Suprapubic skin (tissue), 4 donors: ENCODE measurements at regions not wholly inside any gene's neighbourhood (a gene's known extent, or its start where the extent isn't known, plus 50 kb on each side); places are given as distances from the start of the nearest gene placed in this dataset.

Experiments
- DNase-seq, 2 donors: peaks; one replicate each; pipeline ENCODE4 v3.0.0-alpha.2; 2019; ENCODE audit warnings: low spot score in 2 of 2
- H3K27ac ChIP-seq: fragments of 200-600 bp; sonication (generic); one replicate; pipeline ENCODE4 v1.5.1; 2019
- H3K27me3 ChIP-seq: fragments of 200-600 bp; sonication (generic); one replicate; pipeline ENCODE4 v1.5.1; 2019
- H3K36me3 ChIP-seq: fragments of 200-600 bp; sonication (generic); one replicate; pipeline ENCODE4 v1.5.1; 2019
- H3K4me1 ChIP-seq: fragments of 200-600 bp; sonication (generic); one replicate; pipeline ENCODE4 v1.5.1; 2019
- H3K4me3 ChIP-seq: fragments of 200-600 bp; sonication (generic); one replicate; pipeline ENCODE4 v1.5.1; 2019; ENCODE audit warnings: mild to moderate bottlenecking
- H3K9me3 ChIP-seq: fragments of 200-600 bp; sonication (generic); one replicate; pipeline ENCODE4 v1.5.1; 2019
- EP300 ChIP-seq: sonication (generic); formaldehyde crosslinking; IDR thresholded peaks from one replicate; pipeline ENCODE4 v1.6.1; 2017; ENCODE audit warnings: antibody characterized with exemption
- POLR2A ChIP-seq, 2 donors: fragments of 450-650 bp; IDR thresholded peaks; one replicate each; pipeline ENCODE4 v1.6.1; 2017; ENCODE audit warnings: antibody characterized with exemption in 2 of 2, mild to moderate bottlenecking in 2 of 2, moderate library complexity in 2 of 2
- POLR2AphosphoS5 ChIP-seq, 3 donors: sonication (generic); formaldehyde crosslinking; IDR thresholded peaks; one replicate each; pipeline ENCODE4 v1.6.1; 2017; ENCODE audit warnings: antibody characterized with exemption in 3 of 3
- WGBS: methylation state at CpG from one replicate; pipeline ENCODE4 v1.1.5; 2018; 5-methylcytosine and 5-hydroxymethylcytosine counted together
- TF ChIP-seq, protein P1 (sequence below), 2 donors: fragments of 200-600 bp in 1 of 2; fragments of 450-650 bp in 1 of 2; sonication (generic) in 1 of 2; IDR thresholded peaks; one replicate each; pipeline ENCODE4 v1.5.1; 2016 to 2019; ENCODE audit warnings: antibody characterized with exemption in 2 of 2, mild to moderate bottlenecking in 1 of 2, moderate library complexity in 1 of 2

DNA sequence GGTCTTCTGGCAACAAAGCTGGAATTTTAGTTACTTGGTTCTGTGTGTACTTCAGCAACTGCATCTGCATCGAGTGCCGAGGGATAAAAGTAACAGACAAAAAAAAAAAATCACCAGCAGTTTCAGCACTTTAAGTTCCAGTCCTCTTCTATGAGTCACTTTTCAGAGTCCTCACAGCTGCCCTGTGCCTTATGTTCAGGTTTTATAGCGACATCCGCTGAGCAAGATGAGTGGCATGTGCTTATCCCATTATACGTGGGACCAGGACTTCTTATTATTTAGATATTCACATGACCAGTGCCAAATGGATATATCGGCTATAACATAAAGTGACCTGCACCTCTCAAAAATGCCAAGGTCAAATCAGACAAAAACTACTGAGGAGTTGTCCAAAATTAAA is 242.9 kb downstream of the FOXA2 start:
- H3K36me3 ChIP-seq, result no peaks in the 10 kb centered on the region
- no peak overlapping the region for H3K4me3 ChIP-seq
- TF ChIP-seq, protein P1, sequence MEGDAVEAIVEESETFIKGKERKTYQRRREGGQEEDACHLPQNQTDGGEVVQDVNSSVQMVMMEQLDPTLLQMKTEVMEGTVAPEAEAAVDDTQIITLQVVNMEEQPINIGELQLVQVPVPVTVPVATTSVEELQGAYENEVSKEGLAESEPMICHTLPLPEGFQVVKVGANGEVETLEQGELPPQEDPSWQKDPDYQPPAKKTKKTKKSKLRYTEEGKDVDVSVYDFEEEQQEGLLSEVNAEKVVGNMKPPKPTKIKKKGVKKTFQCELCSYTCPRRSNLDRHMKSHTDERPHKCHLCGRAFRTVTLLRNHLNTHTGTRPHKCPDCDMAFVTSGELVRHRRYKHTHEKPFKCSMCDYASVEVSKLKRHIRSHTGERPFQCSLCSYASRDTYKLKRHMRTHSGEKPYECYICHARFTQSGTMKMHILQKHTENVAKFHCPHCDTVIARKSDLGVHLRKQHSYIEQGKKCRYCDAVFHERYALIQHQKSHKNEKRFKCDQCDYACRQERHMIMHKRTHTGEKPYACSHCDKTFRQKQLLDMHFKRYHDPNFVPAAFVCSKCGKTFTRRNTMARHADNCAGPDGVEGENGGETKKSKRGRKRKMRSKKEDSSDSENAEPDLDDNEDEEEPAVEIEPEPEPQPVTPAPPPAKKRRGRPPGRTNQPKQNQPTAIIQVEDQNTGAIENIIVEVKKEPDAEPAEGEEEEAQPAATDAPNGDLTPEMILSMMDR (IDR thresholded peaks at IDR 0.05), result no peak
- TF ChIP-seq POLR2AphosphoS5 (IDR thresholded peaks at IDR 0.05), result no peak
- TF ChIP-seq POLR2A (IDR thresholded peaks at IDR 0.05), result no peak
- no peak for TF ChIP-seq EP300
- no peaks in the 10 kb centered on the region for H3K9me3 ChIP-seq
- WGBS, result 59% methylated on average over 6 of the region's 6 CpGs
- no peak overlapping the region for H3K27ac ChIP-seq
- H3K4me1 ChIP-seq, result peaks cover 2% of the 10 kb centered on the region
- peaks cover 2% of the 10 kb centered on the region for H3K27me3 ChIP-seq
- DNase-seq, result no peak

DNA sequence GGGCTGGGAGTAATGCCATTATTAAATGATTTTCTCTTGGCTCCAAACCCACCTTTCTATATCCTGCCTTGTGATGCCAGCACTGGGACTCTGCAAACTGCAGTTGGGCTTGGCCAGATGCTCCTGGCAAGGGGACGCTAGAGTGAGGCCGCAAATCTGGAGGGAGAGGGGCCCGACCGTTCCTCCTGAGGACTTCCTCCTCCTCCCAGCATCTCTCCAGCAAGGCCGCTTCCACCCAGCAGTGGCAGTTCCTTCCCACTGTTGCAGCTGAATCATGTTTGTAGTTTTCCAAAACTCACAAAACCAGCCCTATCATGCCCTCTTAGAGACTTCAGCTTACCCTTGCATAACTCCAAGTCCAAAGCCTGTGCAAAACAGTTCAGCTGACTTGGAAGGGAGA is 244.4 kb downstream of the FOXA2 start:
- DNase-seq, result no peak
- Histone ChIP-seq H3K36me3 (no peaks in the 10 kb centered on the region), H3K27me3 (peaks cover 5% of the 10 kb centered on the region), H3K4me1 (peaks cover 2% of the 10 kb centered on the region), H3K27ac (no peak overlapping the region), H3K9me3 (no peaks in the 10 kb centered on the region), H3K4me3 (no peak overlapping the region)
- WGBS, result 39% methylated on average over 5 of the region's 5 CpGs
- TF ChIP-seq POLR2AphosphoS5 (IDR thresholded peaks at IDR 0.05), result no peak
- TF ChIP-seq, protein P1 (IDR thresholded peaks at IDR 0.05), result no peak
- TF ChIP-seq EP300, result no peak
- TF ChIP-seq POLR2A (IDR thresholded peaks at IDR 0.05), result no peak

DNA sequence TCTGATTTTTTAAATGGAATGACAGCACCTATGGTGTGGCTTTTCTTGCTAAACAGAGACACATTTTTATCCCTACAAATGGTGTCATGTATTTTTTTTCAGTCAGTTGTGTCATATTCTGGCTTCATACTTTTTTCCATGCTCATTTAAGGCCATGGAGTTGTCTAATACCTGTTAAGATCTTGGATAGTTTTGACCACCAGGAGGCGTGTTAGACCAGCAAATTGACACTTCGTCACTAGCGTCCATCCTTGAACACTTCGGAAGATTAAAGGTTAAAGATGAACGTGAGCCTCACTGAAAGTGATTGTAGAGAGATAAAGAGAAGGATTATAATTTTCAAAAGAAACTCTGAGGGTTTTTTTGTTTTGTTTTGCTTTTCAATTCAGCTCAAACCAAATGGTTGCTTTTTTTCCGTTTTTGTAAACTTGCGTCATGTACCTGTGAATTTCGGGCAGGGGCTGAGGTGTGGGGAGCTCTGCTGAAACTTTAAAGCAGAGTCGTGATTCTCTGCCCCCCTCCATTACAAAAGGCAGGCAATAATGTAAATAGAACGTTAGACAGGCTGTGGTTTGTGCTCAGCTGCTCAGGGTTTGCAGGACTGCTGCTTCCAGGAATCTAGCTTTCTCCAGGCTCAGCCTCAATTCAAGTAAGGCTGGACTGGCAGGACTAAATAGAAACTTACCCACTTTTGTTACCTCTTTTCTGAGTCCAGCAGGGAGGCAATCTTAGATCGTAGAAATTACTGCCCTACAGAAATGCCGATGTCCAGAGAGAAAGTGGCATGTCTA is 245.1 kb downstream of the FOXA2 start:
- Histone ChIP-seq H3K36me3 (no peaks in the 10 kb centered on the region), H3K4me3 (no peak overlapping the region), H3K4me1 (peaks cover 2% of the 10 kb centered on the region), H3K27ac (no peak overlapping the region), H3K27me3 (peaks cover 5% of the 10 kb centered on the region), H3K9me3 (no peaks in the 10 kb centered on the region)
- WGBS, result 36% methylated on average over 12 of the region's 12 CpGs
- TF ChIP-seq EP300 (no peak), POLR2A (IDR thresholded peaks at IDR 0.05) (no peak), POLR2AphosphoS5 (IDR thresholded peaks at IDR 0.05) (no peak)
- TF ChIP-seq, protein P1 (IDR thresholded peaks at IDR 0.05), result peak; percentile 53 to 56
- DNase-seq, result no peak

DNA sequence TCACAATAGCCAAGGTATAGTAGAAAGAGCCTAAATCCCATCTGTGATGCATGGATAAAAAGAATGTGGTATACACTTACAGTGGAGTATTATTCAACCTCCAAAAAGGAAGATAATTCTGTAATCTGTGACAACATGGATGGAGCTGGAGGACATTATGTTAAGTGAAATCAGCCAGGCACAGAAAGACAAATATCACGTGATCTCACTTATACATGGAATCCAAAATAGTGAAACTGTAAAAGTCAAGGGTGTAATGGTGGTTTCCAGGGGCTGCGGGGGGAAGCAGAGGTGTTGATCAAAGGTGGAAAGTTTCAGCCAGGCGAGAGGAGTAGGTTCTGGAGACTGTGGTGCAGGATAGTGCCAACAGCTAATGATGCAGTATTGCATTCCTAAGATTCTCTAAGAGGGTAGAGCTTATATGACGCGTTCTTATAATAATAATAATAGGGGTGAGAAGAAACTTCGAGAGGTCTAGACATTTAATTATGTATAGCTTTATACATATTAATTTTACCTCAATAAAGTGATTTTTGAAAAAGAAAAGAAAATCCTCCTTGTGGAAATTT is 246.1 kb downstream of the FOXA2 start:
- H3K36me3 ChIP-seq, result no peaks in the 10 kb centered on the region
- H3K4me1 ChIP-seq, result peaks cover 2% of the 10 kb centered on the region
- WGBS, result 44% methylated on average over 6 of the region's 6 CpGs
- peaks cover 5% of the 10 kb centered on the region for H3K27me3 ChIP-seq
- H3K4me3 ChIP-seq, result no peak overlapping the region
- no peaks in the 10 kb centered on the region for H3K9me3 ChIP-seq
- TF ChIP-seq EP300, result no peak
- no peak for TF ChIP-seq POLR2A (IDR thresholded peaks at IDR 0.05)
- TF ChIP-seq POLR2AphosphoS5 (IDR thresholded peaks at IDR 0.05), result no peak
- TF ChIP-seq, protein P1 (IDR thresholded peaks at IDR 0.05), result no peak
- DNase-seq, result no peak
- no peak overlapping the region for H3K27ac ChIP-seq

DNA sequence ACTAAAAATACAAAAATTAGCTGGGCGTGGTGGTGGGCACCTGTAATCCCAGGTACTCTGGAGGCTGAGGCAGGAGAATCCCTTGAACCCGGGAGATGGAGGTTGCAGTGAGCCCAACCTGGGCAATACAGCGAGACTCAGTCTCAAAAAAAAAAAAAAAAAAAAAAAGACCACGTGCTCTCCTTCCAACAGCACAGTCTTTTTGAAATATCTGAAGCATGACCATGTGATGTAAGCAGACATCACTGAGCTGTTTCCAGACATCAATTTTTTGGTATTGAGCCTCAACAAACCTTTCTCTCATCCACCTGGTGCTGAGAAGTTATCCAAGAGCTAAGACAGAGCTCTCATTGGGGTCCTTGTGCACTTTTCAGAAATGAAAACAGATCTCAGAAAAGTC is 249.2 kb downstream of the FOXA2 start:
- 73% methylated on average over 4 of the region's 4 CpGs for WGBS
- Histone ChIP-seq H3K36me3 (no peaks in the 10 kb centered on the region), H3K27ac (no peak overlapping the region), H3K4me1 (peaks cover 2% of the 10 kb centered on the region), H3K4me3 (no peak overlapping the region), H3K9me3 (no peaks in the 10 kb centered on the region), H3K27me3 (peaks cover 5% of the 10 kb centered on the region)
- no peak for DNase-seq
- TF ChIP-seq POLR2A (IDR thresholded peaks at IDR 0.05) (no peak), POLR2AphosphoS5 (IDR thresholded peaks at IDR 0.05) (no peak), EP300 (no peak)
